GM18861 (cell line): ENCODE measurements at regions not wholly inside any gene's neighbourhood (a gene's known extent, or its start where the extent isn't known, plus 50 kb on each side); places are given as distances from the start of the nearest gene placed in this dataset.
"Not testable (repeated sequence)": the region's sequence is repeated elsewhere in the genome, so short reads cannot be mapped to it uniquely, and the experiment has no call there.

Experiments
- ATAC-seq: cut with Tn5 transposase; IDR thresholded peaks from one replicate; pipeline ENCODE4 v1.9.1; 2021; ENCODE audit not compliant: unreplicated experiment

DNA sequence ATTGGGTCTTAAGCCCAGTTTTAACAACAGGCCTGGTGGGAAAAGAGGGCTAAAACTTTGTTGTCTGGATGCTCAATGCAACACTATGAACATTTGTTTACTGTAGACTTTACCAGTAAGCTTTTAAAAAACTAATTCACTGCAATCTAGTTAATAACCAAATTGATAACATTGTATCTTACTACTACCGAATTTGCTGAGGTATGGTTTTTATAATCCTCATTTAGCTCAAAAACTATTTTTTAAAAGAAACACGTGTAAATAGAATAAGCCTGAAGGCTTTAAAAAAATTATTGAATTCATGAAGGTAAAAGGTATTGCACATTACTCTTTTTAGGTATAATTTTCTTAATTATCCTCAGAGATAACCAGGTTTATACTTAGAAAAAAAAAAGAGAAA, 500.6 kb downstream of the RWDD3 start:
- ATAC-seq, result no peak

DNA sequence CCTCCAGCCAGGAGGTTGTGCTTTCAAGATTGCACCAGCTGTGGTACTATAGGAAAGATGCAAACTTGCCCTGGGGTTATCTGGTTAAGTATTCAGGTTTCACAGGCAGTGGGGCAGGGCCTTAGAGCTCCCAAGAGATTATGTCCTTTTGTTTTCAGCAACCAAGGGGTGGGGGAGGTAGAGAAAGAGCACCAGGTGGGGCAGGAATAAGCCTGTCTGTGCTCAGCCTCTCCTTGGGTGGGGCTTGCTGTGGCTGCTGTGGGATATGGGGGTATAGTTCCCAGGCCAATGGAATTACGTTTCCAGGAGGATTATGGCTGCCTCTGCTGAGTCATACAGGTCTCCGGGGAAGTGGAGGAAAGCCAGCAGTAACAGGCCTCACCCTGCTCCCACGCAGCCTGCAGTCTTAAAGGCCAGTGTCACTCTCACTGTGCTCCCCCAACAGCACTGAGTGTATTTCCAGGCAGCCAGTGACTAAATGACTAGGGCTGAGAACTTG, 508.6 kb downstream of the RWDD3 start:
- ATAC-seq, result no peak

DNA sequence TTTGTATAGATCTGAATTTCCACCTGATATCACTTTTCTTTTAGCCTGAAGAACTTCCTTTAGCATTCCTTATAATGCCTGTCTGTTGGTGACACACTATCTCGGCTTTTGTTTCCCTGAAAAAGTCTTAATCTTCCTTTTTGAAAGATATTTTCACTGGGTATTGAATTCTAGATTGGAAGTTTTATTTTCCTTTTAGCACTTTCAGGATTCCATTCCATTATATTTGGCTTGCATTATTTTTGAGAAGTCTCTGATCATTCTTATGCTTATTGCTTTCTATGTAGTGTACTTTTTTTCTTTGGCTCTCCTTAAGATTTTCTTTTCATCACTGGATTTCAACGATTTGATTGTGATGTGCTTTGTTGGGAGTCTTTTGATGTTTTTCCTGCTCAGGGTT, 510.7 kb downstream of the RWDD3 start:
- no peak for ATAC-seq

DNA sequence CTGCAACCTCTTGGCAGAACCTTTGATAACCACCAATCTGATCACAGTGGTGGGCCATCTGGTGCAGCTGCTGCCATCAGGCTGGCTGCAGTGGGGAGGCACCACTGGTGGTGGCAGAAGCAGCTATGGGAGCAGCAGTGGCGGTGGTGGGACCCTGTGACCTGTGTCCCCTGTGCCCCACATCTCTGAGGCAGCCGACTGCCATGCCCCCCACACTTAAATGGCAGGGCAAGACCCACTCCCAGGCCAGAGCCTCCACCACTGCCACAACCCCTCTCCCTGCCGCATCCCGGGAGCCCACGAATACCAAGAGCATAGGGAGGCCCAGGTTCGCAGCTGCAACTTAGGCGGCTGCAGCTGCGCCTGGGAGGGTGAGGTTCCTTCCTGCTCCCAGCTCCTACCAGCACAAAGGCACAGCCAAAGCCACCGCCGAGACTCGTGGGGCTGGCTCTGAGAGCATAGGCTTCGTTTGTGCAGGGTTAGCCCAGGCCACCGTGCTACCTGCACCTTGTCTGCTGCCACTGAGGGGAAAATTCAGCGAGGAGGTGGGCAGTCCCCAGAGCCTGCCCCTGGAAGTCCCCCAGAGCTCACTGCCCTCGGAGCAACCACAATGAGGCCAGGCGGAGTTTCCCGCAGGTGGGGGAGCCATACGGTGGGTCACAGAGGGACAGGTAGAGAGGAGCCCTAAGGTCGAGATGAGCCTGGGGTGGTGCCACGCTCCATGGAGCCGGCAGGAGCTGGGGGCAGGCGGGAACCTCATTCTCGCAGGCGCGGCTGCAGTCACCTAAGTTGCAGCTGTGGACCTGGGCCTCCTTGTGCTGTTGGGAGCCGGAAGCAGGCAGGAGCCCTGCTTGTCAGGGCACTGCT, 518.7 kb downstream of the RWDD3 start:
- ATAC-seq, result no peak

DNA sequence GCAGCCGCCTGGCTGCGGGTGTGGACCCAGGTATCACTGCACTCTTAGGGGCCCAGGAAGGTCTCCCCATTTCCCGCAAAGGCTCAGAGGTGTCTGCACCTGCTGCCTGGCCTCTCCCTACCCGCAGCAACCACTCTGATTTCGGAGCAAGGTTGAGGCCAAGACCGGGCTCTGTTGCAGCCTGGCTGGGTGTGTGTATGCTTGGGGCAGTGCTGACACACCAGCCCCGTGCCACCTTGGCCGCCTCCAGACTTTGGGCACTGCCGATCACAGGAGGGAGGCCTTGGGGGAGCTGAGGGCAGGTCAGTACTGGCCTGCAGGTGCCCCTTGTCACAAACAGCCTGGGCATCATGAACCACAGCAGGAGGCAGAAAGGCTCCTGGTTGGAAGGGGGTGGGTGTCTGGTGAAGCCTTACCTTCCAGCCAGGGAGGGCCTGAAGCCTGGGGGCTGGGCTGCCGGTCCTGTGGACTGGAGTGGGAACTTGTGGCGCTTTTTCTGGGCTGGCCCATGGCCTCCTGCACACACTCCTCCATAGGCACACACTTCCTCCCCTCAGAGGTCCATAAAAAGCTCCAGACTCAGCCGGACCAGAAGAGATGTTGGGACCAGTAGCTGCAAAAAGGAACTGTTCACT, 519.5 kb downstream of the RWDD3 start:
- ATAC-seq, result no peak

DNA sequence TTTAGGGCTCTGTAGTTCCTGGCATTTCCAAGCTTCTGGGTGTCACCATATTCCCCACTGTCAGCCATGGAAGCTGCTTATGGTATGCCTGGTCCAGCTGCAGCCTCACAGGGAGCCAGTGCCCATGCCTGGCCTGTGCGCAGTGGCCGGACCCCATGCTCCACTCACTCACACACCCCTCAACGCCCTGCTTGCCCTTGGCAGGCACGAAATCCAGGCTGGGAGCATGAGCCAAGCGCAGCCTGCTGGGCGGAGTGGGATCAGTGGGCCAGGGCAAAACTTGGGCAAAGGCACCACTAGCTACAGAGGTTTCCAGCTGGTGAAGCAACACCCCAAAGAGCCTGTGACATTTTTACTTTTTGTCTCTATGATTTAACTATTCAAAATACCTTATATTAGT, 520.4 kb downstream of the RWDD3 start:
- ATAC-seq, result no peak

DNA sequence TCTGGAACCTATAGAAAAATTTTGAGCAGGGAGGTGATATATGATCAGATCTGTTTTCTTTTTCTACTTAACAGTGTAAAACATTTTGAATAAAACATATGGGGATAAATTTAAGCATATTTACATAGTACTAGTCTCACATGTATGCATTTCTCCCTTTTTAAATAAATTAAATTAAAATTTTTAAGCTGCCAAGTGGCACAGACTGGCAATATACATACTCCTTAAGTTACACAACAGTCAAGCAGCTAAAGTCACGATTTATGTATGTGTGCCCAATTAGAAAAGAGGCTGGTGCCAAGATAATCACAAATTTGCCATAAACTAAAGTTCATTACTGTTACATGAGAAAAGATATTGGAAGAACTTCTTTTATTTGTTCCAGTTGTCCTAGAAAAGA, 532.0 kb downstream of the RWDD3 start:
- no peak for ATAC-seq

DNA sequence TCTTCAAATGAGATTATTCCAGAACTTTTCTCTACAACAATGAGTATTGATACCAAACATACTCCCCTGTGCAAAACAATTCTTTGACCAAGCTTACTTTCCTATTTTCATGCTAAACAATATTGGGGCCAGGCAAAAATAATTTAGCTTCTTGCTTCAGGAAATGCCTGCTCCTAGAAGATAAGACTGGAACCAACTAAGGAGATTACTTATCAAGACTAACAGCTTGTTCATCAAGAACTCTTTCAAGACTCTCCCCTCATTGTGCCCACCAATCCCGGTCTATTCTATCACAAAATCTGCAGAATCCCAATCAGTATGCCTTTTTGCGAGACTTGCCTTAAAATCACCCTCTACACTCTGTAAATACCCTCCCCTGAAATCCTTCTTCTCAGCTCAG, 536.6 kb downstream of the RWDD3 start:
- ATAC-seq, result no peak

DNA sequence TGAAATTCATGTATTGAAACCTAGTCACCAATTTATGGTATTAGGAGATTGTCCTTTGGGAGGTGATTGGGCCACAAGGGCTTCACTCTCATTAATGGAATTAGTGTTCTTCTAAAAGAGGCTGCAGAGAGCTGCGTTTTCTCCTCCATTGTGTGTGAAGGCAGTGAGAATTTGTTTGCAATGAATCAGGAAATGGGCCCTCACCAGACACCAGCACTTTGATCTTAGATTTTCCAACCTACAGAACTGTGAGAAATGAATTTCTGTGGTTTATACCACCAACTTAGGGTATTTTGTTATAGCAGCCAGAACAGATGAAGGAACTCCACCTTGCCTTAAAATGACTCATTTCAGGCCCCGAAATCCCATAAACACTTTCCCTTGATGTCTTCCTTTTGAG, 544.2 kb downstream of the RWDD3 start:
- ATAC-seq, result no peak

DNA sequence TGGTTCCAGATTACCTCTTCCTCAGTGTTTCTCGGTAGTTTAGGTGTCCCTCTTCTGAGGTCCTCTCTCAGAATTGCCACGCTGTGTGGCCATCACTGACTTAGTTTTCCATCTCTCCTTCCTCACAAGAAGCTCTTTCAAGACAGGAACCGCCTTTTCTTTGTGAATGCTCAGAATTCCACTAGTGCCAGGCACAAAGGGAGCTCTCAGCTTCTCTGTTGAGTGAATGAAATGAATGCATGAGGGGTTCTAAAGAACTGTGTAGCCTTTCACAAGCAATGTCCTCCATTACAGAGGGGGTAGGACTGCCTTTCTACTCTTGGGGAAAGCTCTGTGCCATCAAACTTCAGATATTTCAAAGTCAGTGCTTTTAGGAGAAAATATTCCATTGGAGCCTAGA, 546.8 kb downstream of the RWDD3 start:
- ATAC-seq, result no peak

DNA sequence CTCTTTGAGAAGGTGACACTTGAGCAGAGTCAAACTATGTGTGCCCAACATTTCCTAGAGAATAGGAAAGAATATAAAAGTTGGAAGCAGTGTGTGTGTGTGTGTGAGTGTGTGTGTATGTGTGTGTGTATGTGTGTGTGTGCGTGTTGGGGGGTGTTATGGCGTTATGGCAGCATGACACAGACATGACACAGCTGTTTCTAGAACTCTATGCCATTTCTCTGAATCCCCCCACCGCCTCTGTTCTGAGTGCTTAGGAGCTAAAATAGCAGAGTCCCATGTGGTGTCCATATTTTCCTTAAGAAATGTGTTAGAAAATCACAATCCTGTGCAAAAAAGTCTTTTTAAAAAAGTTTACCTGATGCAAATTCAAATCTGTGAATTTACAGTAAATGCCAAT, 556.1 kb downstream of the RWDD3 start:
- ATAC-seq, result no peak

DNA sequence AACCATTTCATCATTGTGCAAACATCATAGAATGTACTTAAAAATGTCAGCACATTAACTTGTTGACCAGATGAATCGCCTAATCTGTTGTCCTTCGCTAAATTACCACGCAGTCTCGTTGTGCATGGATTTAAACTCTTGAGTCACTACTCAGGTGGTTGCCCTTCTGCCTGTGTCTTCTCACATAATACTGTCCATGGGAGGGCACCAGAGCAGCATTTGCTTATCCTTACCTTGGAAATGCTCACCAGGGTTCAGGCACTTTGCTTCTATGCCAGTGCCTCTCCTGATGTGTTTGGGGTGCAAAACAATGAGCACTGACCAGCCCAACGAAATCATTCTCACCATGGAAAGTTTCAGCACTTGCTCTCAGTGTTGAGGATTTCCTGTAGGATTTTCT, 559.9 kb downstream of the RWDD3 start:
- ATAC-seq, result no peak

DNA sequence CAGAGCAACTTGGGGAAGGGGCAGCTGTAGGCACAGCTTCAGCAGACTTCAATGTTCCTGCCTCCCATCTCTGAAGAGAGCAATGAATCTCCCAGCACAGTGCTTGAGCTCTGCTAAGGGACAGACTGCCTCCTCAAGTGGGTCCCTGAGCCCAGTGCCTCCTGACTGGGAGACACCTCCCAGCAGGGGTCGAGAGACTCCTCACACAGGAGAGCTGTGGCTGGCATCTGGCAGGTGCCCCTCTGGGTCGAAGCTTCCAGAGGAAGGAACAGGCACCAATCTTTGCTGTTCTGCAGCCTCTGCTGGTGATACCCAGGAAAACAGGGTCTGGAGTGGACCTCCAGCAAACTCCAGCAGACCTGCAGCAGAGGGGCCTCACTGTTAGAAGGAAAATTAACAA, 563.8 kb downstream of the RWDD3 start:
- not testable (repeated sequence) for ATAC-seq

DNA sequence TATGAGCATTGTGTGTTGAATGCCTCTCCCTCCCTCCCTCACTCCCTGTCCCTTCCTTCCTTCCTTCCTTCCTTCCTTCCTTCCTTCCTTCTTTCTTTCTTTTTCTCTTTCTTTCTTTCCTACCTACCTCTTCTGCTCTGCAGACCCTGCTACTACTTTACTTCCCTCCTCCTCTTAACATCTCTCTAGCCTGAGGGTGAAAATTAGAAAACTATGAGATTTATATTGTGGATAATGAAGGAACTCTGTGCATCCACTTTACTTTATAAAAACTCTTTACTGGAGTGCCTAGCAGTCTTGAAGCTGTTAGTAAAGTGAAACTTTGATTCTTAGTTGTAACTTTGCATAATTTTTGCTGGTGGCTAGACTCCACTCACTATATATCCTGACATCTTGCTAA, 572.2 kb downstream of the RWDD3 start:
- ATAC-seq, result no peak

DNA sequence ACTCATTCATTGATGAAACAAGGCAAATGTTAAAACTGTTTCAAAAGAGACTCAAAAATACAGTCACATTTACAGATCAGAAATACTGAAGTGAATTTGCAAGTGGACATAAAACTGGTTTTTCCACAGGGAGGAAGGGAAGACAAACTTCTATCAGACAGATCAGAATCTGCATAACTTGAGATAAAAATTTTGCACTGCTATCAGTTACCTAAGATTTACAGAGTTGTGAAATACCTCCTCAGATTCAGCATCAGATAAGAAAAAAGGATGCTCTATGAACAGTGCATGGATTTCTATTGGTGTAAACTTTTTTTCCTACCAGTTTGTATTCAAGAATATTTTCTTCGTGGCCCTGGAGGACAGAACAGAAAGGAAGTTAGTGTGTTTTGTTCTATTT, 575.4 kb downstream of the RWDD3 start:
- ATAC-seq, result no peak

DNA sequence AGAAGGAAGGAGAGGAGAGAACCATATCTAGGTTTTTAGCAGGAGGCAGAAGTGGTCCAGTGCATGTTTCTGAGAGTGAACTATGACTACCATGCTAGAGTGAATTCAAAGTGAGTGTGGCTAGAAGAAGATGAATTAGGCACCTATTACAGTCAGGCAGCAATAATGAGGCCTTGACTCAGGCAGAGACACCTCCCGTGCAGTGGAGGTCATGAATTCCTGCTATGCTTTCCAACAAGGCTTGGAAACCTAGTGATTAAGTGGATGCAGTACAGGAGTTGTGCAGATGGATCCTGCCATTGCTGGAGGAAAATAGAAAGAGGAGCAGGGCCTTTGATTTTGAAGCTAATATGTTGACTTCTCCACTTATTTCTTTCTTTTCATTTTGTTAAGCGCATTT, 581.5 kb downstream of the RWDD3 start:
- no peak for ATAC-seq

DNA sequence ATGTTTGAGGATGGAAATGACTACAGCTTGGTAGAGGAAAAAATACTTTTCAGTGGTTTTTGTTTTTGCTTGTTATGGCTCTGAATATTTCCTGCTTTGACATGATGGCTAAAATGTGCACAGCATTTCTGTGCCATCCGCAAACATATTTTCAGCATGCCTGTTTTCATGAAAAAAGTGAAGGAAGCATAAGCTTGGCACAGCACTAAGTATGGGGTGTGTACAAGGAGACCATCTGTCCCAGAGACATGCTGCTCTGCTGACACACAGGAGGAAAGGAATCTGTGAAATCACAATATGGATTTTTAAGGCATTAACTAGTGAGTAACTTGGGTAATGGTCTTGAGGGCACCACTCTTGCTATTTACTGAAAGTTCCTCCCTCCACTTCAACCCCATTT, 595.5 kb downstream of the RWDD3 start:
- no peak for ATAC-seq

DNA sequence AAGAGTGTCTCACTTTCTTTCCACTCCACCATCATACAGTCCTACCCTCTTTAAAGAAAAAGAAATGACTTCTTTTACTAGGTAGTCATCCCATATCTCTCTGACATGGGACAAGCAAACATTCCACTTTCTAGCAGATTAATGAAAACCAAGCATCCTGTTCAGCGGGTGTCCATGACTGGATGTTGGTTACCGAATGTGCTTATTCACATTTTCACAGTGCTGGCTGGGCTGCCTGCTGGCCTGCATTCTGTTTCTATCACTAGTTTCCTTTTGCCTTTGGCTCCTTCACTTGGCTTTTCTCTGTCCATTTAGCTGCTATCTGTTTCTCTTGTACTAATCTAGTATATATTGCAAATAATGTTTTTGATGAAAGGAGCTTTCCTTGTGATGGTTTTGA, 598.4 kb downstream of the RWDD3 start:
- no peak for ATAC-seq

DNA sequence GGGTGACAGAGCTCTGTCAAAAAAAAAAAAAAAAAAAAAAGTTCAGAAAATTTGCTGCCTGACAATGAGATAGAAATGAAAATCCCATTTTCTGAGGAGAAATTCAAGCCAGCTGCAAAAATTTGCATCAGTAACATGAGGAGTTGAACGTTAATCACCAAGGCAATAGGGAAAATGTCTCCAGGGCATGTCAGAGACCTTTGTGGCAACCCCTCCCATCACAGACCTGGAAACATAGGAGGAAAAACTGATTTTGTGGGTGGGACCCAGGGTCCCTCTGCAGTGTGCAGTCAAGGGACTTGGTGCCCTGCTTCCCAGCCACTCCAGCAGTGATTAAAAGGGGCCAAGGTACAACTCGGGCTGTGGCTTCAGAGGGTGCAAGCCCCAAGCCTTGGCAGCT, 615.4 kb downstream of the RWDD3 start:
- no peak for ATAC-seq

DNA sequence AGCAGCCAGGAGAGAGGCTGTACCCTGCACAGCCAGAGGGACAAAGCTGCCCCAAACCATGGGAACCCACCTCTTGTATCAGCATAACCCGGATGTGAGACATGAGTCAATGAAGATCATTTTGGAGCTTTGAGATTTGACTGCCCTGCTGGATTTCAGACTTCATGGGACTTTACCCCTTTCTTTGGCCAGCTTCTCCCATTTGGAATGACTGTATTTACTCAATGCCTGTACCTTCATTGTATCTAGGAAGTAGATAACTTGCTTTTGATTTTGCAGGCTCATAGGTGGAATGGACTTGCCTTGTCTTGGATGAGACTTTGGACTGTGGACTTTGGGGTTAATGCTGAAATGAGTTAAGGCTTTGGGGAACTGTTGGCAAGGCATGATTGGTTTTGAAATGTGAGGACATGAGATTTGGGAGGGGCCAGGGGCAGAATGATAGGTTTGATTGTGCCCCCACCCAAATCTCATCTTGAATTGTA, 616.2 kb downstream of the RWDD3 start:
- no peak for ATAC-seq

DNA sequence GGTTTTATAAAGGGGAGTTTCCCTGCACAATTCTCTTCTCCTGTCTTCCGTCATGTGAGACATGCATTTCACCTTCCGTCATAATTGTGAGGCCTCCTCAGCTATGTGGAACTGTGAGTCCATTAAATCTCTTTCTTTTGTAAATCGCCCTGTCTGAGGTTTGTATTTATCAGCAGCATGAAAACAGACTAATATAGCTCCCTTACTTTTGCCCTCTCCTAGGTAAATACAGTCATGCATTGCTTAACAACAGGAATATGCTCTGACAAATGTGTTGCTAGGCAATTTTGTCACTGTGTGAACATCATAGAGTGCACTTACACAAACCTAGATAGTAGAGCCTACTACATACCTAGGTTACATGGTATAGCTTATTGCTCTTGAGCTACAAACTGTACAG, 616.8 kb downstream of the RWDD3 start:
- ATAC-seq, result no peak

DNA sequence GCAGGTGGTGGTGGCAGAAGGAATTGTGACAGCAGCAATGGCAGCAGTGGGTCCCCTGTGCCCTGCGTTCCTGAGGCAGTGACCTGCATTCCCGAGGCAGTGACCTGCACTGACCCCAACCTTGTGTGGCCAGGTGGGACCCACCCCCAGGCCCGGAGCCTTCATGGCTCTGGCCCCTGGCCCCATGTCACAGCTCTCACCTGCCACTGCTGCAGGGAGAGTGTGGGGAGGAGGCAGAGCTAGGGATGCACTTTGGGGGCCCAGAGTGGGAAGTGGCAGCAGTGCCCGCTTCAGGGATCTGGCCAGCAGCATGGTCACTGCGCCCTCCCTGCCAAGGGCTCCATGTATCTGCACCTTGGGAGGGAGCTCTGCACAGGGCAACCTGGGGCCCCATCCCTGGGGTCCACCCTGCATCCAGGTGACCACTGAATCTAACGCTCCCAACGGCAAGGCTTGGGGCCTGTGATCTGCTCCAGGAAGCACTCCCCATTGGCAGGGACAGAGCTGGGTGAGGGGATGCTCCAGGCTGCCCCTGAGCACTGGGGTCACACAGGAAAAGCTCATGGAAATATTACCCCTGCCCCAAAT, 618.6 kb downstream of the RWDD3 start:
- no peak for ATAC-seq
